ENCODE measurements at regions not wholly inside any gene's neighbourhood (a gene's known extent, or its start where the extent isn't known, plus 50 kb on each side); places are given as distances from the start of the nearest gene placed in this dataset.

DNA sequence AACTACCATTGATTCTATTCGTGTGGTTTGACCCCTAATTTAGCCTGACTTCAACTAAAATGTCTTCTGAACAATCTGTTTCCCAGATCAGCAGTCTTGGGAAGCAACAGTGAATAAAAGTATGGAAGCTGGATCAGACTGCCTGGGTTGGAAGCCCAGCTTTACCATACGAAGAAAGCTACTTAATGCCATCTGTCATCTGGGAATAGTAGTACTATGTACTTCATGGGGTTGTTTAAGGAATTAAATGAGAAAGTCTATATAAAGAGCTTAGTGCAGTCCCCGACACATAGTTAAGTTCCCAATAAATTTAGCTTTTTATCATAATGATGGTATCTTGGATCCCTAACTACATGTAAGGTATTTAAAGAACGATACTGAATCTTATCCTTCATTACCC lies 151.5 kb upstream of the ERCC4 start:
- TF ChIP-seq, protein P1, sequence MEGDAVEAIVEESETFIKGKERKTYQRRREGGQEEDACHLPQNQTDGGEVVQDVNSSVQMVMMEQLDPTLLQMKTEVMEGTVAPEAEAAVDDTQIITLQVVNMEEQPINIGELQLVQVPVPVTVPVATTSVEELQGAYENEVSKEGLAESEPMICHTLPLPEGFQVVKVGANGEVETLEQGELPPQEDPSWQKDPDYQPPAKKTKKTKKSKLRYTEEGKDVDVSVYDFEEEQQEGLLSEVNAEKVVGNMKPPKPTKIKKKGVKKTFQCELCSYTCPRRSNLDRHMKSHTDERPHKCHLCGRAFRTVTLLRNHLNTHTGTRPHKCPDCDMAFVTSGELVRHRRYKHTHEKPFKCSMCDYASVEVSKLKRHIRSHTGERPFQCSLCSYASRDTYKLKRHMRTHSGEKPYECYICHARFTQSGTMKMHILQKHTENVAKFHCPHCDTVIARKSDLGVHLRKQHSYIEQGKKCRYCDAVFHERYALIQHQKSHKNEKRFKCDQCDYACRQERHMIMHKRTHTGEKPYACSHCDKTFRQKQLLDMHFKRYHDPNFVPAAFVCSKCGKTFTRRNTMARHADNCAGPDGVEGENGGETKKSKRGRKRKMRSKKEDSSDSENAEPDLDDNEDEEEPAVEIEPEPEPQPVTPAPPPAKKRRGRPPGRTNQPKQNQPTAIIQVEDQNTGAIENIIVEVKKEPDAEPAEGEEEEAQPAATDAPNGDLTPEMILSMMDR (IDR thresholded peaks at IDR 0.05), result no peak
- intact Hi-C loops (cut with DNase I), result no loop called here
- Histone ChIP-seq H3K9me3 (no peaks in the 10 kb centered on the region), H3K27ac (no peak overlapping the region), H3K27me3 (no peaks in the 10 kb centered on the region), H3K4me3 (no peak overlapping the region), H3K36me3 (no peaks in the 10 kb centered on the region), H3K4me1 (no peaks in the 10 kb centered on the region), H3K9ac (ENCODE audit: low read depth in 2 of 2, low read length in 2 of 2) (no peak overlapping the region)
- DNase-seq, result no peak

DNA sequence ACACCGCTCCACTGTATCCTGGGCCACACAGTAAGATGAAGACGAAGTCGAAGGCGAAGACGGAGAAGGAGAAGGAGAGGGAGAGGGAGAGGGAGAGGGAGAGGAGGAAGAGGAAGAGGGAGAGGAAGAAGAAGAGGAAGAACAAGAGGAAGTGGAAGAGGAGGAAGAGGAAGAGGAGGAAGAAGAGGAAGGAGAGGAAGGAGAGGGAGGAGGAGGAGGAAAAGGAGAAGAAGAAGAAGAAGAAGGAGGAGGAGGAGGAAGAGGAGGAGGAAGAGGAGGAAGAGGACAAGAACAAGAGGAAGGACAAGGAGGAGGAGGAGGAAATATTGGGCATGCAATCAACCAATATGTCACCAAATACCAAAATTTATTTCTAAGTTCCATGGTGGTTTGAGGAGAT lies 149.5 kb upstream of the ERCC4 start:
- H3K9ac ChIP-seq (ENCODE audit: low read depth in 2 of 2, low read length in 2 of 2), result no peak overlapping the region
- no peaks in the 10 kb centered on the region for H3K36me3 ChIP-seq
- no peak overlapping the region for H3K4me3 ChIP-seq
- intact Hi-C loops (cut with DNase I), result no loop called here
- no peak overlapping the region for H3K27ac ChIP-seq
- no peak for DNase-seq
- no peaks in the 10 kb centered on the region for H3K4me1 ChIP-seq
- H3K9me3 ChIP-seq, result no peaks in the 10 kb centered on the region
- TF ChIP-seq, protein P1 (IDR thresholded peaks at IDR 0.05), result no peak
- no peaks in the 10 kb centered on the region for H3K27me3 ChIP-seq

DNA sequence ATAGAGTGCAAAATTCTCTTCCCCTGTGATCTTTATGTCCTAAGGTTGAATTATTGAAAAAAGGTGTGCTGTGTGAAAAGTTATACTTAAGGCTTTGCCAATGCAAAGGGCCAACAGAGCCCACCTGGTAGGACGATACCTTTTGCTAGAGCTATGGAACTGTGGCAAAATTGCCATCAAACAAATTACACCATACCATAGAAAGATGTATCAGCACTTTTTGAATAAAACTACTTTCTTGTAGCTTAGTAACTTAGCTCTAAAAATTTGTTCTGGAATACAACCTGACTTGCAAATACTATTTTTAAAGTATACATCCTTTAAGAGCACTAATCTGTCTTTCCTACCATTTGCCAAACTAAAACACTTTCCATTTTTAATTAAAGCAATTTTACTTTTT lies 147.2 kb upstream of the ERCC4 start:
- Histone ChIP-seq H3K27ac (no peak overlapping the region), H3K27me3 (no peaks in the 10 kb centered on the region), H3K9ac (ENCODE audit: low read depth in 2 of 2, low read length in 2 of 2) (no peak overlapping the region), H3K4me1 (no peaks in the 10 kb centered on the region), H3K4me3 (no peak overlapping the region), H3K36me3 (no peaks in the 10 kb centered on the region), H3K9me3 (no peaks in the 10 kb centered on the region)
- intact Hi-C loops (cut with DNase I), result no loop called here
- TF ChIP-seq, protein P1 (IDR thresholded peaks at IDR 0.05), result no peak
- DNase-seq, result no peak

DNA sequence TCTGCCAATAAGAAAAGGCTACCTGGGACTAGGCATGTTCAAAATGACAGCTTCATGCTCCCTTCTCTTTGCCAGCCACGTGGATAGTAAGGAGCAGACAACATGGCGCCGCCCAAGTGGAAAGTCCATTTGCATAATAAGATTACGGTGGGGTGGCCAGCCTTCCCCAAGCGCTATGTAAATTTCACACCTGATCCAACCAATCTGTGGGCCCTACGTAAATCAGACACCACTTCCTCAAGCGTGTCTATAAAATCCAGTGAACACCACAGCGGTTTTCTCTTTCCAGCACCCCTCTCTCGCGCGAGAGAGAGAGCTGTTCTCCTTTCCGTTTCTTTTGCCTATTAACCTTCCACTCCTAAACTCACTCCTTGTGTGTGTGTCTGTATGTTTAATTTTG lies 140.3 kb upstream of the ERCC4 start:
- no peak for DNase-seq
- H3K27ac ChIP-seq, result no peak overlapping the region
- no peak overlapping the region for H3K4me3 ChIP-seq
- no peaks in the 10 kb centered on the region for H3K9me3 ChIP-seq
- TF ChIP-seq, protein P1 (IDR thresholded peaks at IDR 0.05), result no peak
- H3K36me3 ChIP-seq, result no peaks in the 10 kb centered on the region
- no peaks in the 10 kb centered on the region for H3K27me3 ChIP-seq
- no peaks in the 10 kb centered on the region for H3K4me1 ChIP-seq
- intact Hi-C loops (cut with DNase I), result no loop called here
- H3K9ac ChIP-seq (ENCODE audit: low read depth in 2 of 2, low read length in 2 of 2), result no peak overlapping the region

DNA sequence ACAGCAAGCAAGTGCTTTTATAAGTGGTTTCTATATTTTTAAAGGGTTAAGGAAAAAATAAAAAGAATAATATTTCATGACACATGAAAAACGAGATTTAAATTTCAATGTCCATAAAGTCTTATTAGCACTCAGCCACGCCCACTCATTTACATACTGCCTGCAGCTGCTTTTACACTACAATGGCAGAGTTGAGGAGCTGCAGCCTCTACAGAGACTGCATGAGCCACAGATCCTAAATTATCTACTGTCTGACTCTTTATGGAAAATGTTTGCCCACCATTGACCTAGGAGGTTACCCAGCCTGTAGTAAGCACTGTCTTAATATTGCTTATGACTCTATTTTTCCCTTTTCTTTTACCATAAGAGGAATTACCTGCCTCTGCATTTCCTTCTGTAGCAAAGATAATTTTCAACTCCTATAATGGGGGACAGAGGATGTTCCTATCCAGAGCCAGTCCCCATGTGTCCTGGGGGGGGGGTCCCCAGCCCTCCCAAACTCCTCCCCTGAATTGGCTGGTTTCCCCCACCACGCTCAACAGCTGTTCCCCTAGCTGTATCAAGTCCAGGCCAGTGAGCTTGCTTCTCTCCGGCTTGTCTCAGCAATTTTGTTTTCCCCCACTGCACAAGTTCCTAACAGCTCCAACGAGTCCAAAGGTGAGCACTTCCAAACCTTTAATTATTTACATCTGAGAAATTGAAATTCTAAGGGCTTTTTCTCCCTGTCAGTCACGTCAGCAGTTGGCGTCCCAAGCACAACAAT lies 139.4 kb upstream of the ERCC4 start:
- Histone ChIP-seq H3K4me3 (no peak overlapping the region), H3K4me1 (no peaks in the 10 kb centered on the region), H3K27ac (no peak overlapping the region), H3K9ac (ENCODE audit: low read depth in 2 of 2, low read length in 2 of 2) (no peak overlapping the region), H3K27me3 (no peaks in the 10 kb centered on the region), H3K36me3 (no peaks in the 10 kb centered on the region), H3K9me3 (no peaks in the 10 kb centered on the region)
- TF ChIP-seq, protein P1 (IDR thresholded peaks at IDR 0.05), result no peak
- intact Hi-C loops (cut with DNase I), result no loop called here
- DNase-seq, result no peak
